Amygdala (tissue), 56 donors: ENCODE measurements at regions not wholly inside any gene's neighbourhood (a gene's known extent, or its start where the extent isn't known, plus 50 kb on each side); places are given as distances from the start of the nearest gene placed in this dataset.

Experiments
- DNase-seq, 56 donors: peaks; one replicate each; lab custom pipeline; 2025; lab: John Stamatoyannopoulos, UW

DNA sequence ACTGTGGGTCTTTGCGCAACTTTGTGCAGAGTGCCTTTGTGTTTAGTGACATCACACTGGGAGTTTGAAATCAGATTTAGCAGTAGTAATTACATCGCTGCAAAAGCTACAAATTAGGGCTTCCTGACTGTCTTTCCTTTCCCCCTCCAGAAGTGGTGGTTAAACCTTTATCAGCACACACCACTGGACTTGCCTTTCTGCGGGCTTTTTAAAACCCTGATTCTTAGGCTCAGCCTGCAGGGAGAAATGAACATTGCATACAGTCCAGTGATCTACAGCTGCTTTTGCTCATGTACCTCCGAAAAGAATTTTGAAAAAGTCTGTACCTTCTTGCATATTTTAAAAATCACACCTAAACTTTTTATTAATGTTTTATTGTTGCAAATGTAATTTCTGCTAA lies 219.7 kb upstream of the NAALADL2 start:
- DNase-seq, result no peak

GRCh38 chr3:174639970-174640369 lies 219.2 kb upstream of the NAALADL2 start:
- DNase-seq, result no peak

DNA sequence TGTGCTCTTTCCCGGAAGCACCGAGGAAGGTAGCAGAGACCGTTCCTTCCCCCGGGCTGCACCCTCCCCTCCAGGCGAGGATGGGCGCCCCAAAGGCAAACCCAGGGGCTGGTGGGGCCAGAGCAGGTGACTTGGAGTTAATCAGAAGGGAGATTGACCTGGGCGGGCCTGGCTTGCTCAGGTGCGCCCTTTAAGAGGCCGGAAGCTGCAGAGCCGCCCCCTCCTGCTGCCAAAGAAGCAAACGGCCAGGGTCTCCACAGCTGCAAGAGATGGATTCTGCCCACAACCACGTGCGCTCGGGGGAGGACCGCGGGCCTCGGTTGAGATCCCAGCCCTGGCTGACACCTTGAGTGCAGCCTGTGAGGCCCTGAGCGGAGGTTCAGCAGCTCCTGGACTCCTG lies 218.2 kb upstream of the NAALADL2 start:
- DNase-seq, result no peak

GRCh38 chr3:174644287-174644686 lies 214.8 kb upstream of the NAALADL2 start:
- no peak for DNase-seq

DNA sequence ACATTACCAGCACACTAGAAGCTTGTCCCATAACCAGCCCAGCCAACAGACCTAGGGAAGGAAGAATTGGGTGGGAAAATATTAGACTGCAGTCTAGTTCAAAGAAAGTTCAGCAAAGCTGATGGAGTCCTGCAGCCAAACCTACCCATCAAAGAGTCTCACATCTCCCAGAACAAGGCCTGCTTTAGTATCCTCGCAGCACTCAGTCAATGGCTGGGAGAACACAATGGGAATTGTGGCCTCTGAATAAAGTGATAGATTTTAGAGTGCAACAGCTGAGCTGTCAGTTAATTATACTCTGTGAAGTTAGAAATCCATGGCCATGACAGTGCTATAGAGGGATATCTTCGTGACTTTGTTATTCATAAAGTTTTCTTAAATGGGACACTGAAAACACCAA lies 207.2 kb upstream of the NAALADL2 start:
- DNase-seq, result peak in 19 of 56 donors; percentile 1 to 65 (median 22)

- DNase-seq, result no peak
Measured at GRCh38 chr3:174659511-174659910, 199.6 kb upstream of the NAALADL2 start.

- DNase-seq, result no peak
Measured at GRCh38 chr3:174662653-174663052, 196.5 kb upstream of the NAALADL2 start.

DNA sequence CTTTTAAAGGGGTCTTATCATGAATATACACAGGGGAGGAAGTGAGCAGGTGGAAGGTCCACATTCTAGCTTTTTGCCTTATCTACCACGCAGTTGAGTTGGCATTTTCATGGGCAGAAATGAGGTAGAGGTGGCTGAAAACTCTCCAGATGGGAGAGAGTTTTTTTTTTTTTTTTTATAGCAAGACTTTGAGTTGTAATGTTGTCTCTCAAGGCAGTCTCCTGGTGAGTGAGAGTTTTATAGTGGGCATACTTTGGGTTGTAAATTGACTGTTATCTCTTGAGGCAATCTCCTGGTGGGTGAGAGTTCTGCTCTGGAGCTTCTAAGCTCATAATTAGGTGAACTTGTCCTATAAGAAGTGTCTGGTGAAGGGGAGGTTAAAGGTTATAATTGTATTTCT lies 191.7 kb upstream of the NAALADL2 start:
- DNase-seq, result no peak

DNA sequence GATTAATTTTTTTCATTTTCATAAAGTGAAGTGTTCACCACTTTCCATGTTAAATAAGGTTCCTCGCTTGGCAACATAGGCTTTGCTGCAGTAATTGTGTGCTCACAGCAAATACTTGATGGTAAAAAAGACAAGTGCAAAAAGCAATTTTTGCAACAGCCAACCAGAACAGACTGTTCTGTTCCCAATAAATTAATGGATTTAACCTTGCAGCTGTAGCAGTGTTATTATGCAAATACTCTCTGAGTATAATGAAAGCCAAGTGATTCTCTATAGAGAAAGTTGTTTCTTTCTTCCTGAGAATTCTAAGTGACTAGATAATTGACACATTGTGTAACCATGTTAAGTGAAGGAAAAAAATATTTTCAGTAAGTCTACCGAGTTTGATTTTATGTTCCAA lies 183.7 kb upstream of the NAALADL2 start:
- no peak for DNase-seq

DNA sequence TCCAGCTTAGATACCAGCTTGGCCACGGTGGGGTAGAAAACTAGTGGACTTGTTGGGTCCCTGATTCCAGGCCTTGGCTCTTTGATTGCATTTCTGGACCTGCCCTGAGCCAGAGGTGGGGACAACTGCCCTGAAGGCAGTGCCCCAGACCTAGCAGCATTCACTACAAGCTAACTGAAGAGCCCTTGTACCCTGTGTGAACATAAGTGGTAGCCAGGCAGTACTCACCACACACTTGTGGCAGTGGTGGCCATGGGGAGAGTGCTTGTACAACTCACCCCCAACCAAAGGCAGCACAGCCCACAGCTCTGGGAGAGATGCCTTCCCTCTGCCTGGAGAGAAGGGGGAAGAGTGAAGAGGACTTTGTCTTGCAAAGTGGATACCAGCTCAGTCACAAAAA lies 177.3 kb upstream of the NAALADL2 start:
- no peak for DNase-seq

- no peak for DNase-seq
Measured at GRCh38 chr3:174685796-174686195, 173.3 kb upstream of the NAALADL2 start.

GRCh38 chr3:174697310-174697709 lies 161.8 kb upstream of the NAALADL2 start:
- DNase-seq, result no peak

- DNase-seq, result no peak
Measured at GRCh38 chr3:174700736-174701135, 158.4 kb upstream of the NAALADL2 start.

GRCh38 chr3:174710612-174711011 lies 148.5 kb upstream of the NAALADL2 start:
- no peak for DNase-seq

GRCh38 chr3:174715386-174715785 lies 143.7 kb upstream of the NAALADL2 start:
- DNase-seq, result no peak

GRCh38 chr3:174716956-174717505 lies 142.1 kb upstream of the NAALADL2 start:
- no peak for DNase-seq

GRCh38 chr3:174720717-174721116 lies 138.4 kb upstream of the NAALADL2 start:
- no peak for DNase-seq

DNA sequence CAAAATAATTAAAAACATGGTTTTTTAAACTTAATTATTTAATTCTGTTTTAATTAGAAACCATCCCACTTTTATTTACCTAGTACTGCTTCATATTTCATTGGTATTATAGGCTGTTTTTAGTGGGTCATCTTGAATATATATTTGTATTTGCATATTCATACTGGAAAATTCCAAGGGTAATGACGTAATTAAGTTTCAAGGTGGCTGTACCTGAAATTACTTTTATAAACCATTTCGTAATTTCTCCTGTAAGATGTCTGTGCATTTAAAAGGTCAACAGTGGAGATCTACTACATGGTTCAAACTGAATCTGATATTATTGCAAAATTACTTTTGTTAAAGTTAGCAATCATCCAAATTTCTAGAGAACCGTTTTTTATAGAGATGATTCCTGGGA lies 133.8 kb upstream of the NAALADL2 start:
- no peak for DNase-seq

GRCh38 chr3:174737966-174738365 lies 121.2 kb upstream of the NAALADL2 start:
- no peak for DNase-seq

GRCh38 chr3:174749143-174749542 lies 110.0 kb upstream of the NAALADL2 start:
- no peak for DNase-seq

GRCh38 chr3:174755833-174756829 lies 103.0 kb upstream of the NAALADL2 start:
- DNase-seq, result no peak

- DNase-seq, result no peak
Measured at GRCh38 chr3:174758943-174759342, 100.2 kb upstream of the NAALADL2 start.
